ENCODE measurements at regions not wholly inside any gene's neighbourhood (a gene's known extent, or its start where the extent isn't known, plus 50 kb on each side); places are given as distances from the start of the nearest gene placed in this dataset.
A peak's percentile ranks its signal among the peaks of the same experiment; 100 is the strongest.

DNA sequence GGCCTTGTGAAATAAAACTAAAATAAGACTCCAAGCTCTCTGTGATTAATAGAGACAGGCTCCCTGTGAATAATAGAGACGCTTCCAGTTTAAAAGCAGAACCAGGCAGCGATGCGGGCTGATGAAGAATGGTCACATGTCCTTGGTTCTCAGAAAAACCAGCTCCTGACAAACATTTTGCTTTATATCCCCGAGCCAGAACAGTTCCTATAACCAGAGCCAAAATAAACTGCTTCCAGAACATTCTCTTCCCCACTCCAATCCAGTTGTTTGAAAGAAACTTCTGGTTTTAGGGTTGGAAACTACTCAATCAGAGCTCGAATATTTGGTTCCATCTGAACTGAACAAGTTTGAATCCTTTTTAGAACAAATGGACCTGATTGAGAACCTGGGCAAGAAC is 213.7 kb downstream of the TSN start:
- DNase-seq (ENCODE audit: low read depth): no peak

DNA sequence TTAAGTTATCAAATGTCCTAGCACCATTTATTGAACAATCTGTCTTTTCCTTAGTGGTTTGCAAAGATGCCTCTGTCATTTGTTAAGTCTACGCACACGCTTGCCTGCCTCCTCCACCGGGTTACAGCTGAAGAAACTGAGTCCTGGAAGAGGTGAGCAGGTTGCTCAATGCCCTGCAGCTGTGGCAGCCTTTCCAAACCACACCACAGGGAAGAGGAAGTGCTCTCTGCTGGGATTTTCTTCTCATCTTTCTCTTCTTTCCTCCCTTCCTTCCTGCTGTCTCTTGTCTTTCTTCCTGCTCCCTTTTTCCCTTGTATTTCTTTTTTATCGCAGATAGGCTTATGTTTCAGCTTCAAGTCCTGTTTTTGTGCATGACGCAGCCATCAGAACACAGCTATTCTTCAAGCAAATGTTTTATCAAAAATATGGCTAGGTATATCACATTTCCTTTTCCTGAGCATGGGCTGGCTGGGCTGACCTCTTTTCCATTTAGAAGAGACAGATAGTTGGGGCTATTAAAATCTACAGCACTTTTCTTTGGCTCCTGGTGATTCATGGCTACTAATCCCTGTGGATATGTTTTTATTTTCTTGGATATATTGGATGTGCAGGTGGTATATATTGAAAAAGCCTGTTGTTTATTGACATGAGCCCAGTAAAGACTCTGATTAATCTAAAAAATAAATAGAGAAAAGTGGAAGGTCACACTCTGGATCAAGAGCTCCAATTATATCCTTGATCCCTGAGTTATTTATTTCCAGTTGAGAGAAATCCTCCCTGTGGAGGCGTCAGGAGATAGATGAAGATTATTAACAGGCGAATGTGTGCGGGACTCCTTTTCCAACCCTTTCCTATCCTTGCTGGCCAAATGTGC is 214.6 kb downstream of the TSN start:
- no peak for DNase-seq (ENCODE audit: low read depth)

DNA sequence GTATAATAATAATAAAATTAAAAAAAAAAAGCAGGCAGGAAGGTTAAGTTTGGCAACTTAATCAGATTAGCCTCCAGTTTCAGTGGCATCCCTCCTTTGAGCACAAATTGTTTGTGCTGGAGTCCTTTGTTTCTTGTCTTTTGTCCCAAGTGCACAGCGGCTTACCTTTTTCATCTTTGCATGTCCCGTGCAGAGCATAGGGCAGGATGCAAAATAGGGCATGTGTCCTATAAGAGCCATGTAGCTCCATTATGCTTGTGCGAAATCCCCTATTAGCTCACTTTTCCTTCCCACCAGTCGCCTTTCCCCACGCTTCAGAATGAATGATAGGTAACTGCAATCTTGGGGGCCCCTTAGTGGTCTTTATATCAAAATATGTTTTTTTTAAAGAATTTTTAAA is 216.8 kb downstream of the TSN start:
- no peak for DNase-seq (ENCODE audit: low read depth)

DNA sequence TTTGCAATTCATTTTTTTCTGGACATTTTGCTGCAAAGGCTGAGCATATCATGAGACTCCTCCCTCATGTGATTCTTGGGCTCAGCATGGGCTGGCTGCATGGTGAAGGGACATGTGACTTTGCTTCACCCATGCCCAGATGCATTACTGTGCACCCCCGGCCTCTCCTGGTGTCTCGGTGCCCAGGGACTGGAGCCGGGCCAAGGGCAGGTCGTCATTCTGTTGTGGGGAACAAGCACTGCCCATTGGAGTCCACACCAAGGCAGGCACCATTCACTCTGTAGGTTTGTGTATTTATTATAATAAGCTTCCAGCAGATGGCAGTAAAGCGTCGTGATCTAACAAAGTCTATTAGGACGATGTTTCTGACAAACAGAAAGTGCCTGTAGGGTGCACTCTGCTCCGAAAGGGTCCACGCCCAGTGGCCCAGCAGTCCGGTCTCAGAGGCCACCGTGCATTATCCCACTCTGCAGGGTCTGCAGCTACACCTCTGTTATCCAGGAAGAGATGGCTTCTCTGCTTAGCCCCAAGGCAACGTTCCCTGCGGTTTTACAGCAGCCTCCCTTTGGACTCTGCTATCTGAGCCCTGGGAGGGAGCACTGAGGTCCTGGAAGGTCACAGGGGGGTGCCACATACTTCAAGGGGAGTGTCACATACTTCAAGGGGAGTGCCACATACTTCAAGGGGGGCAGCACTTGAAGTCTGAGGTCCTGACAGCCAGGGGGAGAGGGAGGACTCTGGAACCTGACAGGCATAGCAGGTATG is 219.6 kb downstream of the TSN start:
- peak; percentile 67 for DNase-seq (ENCODE audit: low read depth)

DNA sequence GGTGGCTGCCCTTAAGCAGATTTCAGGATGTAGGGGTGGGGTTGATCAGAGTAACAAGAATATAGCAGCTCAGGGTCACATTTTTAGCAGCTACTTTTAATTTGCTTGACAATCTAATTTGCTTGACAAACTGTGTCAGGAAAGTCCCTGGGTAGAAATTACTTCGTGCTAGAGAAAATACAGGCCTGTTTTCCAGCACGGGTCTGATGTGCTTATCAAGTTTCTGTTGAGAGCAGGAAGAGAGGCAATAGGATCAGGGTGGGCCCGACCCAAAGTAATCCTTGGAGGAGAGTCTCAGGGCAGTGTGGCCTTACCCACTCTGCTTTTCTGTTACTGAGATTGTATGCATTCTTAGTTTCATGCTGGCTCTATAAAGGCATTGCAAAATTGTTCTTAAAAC is 221.5 kb downstream of the TSN start:
- no peak for DNase-seq (ENCODE audit: low read depth)

DNA sequence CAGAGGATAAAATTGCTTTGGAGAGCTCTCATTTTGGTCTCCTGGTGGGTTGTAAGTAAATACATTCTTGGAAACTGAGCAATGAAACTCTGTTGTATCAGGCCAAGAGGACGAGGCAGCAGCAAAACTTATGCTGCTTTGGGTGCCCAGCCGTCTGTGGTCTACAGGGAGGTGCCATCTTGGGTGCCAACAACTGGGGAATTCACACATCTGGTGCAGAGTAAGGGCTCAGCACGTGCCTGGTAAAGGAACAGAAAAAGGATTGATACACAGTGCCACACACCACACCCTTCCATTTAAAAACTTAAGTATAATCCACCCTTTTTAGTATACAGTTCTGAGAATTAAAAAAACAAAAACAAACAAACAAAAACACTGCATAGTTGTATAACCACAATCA is 221.9 kb downstream of the TSN start:
- DNase-seq (ENCODE audit: low read depth): no peak

DNA sequence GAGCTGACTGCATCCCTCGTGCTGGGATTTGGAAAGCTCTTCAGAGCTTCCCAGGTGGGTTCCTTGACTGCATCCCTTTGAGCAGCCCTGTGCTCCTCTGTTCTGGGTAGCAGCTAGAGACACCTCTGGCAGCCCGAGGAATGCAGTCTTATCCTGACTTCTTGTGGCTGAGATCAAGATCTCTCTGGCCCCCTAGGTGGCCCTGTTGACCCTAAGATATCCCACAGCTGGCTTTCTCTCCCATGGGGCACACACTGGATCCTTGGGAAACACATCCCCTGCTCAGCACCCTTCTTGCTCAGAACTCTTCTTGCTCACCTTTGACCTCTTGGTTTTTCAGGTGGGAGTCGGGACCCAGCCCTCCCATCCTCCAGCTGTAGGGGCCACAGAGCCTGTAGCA is 237.2 kb downstream of the TSN start:
- no peak for DNase-seq (ENCODE audit: low read depth)

DNA sequence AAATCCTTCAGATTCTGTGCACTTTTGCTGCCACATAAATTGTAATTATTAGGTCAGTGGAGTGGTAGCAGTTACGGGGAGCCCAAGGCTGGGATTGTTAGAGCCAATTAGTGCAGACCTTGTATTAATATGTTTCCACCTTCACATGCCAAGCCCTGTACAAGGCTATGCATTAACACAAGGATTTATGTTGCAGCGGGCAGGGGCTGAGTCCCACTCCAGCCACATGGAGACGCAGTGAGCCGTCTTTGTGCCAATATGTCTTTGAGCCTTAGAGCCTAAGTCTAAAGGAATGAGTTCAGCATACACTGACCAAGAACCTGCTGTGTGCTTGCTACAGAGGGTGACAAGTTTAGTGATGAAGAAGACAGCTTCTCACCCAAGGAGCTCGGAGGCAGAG is 238.2 kb downstream of the TSN start:
- DNase-seq (ENCODE audit: low read depth): no peak

DNA sequence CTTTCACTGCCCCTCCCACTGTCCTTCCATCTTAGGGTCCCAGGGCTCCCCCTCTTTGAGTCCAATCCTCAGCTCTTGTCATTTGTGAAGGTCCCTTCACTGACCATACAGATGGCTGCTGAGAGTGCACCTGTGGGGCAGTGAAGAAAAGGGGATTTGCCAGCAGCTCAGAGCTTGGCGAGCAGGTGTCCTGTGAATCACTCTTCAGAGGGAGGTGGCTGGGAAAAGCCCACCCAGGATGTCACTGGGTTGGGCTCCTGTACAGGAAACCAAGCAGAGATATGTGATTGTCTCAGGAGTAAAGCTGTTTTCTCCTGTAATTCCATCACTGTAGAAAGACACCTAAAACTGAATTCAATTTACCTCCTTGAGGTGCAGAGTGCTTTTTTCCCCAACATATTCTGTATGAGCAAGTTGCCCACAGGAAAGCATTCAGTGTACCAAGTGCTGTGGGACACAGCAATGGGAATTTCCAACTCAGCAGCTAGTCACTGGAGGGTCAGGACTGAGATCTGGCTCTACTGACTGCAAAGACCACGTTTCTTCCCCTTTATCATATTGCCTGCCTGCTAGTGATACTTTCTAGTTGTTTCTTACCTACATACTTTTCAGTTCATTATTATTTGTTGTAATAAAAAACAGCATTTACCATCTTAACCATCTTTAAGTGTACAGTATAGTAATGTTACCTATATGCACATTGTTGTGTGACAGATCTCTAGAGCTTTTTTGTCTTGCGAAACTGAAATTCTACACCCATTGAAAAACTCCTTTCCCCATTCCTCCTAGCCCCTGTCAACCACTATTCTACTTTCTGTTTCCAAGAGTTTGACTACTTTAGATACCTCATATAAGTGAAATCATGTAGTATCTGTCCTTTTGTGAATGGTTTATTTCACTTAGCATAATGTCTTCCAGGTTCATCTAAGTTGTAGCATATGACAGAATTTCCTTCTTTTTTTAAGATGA is 239.1 kb downstream of the TSN start:
- DNase-seq (ENCODE audit: low read depth): no peak

DNA sequence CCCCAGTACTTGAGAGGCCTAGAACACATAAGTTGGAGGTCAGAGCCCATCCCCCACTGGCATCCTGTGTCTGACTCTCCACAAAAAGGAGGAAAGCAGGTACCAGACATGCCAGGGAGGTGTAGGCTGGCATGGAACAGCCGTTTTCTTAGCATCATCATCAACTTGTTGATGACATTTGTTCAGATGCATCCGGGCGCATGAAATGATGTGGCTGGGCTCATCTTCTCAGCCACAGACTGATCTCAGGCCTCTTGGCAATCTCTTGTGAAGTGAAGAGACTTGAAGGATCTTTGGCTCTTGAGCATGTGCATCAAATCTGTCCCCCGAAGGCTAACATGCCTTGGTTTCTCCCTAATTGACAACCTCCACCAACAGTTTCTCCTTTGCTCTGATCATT is 243.3 kb downstream of the TSN start:
- no peak for DNase-seq (ENCODE audit: low read depth)

DNA sequence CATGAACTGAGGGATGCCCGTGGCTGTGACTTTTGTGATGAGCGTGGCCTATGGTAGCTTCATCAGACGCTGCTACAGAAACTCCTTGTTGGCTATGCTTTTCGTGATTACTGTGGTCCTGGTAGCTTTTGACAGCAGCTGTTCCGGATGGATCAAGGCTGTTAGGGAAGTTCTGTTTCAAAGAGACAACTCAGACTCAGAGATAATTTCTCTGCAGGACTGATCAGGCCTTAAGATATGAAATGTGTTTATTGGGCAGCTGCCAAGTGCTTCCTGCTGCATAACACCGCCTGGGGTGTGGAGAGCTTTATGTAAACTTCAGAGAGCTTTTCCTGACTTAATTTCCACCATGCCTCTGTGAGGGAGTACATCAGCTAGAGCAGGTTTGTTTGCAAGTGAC is 243.8 kb downstream of the TSN start:
- peak; percentile 31 for DNase-seq (ENCODE audit: low read depth)

DNA sequence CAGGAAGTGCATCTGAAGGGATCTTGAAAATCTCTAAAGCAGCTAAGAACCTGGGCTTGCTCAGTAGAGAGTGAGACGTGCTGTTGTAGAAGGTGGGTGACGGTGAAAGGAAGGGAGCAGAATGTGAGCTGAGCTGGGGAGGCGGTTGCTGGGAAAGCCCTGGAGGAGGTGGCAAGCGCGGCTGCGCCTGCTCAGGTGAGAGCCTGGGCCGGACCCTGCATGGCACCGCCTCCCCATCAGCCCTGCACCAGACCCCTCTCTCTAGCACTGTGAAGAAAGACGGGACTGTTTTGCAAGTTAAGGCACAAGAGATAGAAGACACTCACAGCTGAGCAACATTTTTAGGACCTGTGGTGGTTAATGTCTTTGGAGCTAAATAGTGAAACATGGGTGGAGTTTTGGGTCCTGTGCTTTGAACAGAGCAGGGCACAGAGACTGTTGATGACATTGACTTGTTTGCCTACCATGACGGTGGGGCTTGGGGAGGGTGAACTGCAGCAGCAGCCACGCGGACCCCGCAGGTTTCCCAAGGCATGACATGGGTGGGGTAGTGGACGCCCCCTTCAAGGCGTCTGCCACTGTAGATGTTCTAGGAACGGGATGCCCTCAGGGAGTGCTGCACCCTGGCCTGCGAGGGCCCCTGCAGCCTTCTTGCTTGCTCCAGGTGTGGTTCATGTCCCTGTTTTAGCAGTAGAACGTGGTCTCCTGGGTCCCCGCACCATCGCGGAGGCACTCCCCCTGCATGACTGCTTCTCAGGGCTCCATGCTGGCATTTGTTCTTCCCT is 245.3 kb downstream of the TSN start:
- DNase-seq (ENCODE audit: low read depth): no peak

DNA sequence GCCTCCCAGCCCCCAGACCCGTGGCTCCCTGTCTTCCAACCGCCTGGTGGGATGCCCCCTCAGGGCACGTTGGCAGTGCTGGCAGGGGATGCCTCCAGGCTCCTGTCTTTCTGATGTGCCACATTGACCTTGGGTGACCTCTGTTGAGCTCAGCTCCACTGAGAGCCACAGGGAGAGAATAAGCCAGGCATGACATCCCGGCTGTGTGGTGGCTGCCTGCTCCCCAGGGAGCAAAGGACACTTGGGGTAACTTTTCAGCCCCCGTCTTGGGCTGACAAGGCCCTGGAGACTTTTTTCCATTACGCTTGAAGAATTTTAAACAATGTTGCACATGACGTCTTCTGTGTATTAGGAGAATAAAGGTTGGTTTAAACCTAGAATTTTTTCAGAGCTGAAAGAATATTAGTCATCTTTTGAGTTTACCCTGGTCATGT is 246.0 kb downstream of the TSN start:
- no peak for DNase-seq (ENCODE audit: low read depth)

DNA sequence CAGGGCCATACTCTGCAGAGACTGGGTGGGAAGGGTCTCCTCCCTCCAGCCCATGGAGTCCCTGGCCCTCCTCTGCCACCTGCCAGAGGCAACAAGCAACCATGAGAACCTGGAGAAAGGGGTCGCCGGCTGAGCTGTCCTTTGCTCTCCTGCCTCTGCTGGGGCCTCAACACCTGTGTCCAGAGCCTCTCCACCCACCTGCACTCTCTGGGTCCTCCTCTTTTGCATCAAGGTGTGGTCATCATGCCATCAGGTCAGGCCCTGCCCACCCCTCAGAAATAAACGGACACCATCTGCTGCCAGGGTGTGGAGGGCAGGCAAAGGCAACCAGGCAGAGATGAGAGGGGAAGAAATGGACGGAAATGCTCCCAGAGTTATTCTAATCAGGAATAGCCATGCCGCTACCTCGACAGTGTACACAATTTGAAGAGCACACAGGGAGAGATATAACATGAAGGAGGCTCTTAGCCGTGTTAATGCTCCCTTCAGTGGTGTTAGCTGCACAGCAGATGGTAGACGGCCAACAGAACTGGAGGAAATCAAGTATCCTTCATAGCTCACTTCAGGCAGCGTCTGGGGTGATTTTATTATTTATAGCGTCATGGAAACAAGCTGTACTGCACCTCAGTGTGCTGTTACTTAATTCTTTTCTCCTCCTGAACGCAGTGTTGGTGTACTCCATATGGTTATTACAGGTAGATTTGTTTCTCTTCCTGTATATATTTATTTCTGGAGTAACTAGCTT is 247.9 kb downstream of the TSN start:
- no peak for DNase-seq (ENCODE audit: low read depth)

DNA sequence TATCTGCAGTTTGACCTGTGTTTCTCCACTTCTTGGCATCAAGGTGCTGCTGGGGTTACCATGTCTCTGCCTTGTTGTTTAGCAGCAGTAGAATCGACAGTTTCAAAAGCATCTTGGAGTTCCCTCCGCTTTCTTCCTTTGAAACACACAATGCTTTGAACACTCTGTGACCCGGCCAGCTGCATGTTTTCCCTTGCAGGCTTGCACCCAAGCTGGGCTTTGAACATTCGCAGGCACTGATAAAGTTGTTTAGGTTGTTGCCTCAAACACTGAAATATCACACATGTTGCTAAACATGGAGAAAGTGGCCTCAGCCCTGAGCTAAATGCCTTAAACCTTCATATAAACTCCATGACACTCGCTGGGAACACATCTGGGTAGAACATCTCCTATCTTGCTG is 251.7 kb downstream of the TSN start:
- DNase-seq (ENCODE audit: low read depth): no peak

DNA sequence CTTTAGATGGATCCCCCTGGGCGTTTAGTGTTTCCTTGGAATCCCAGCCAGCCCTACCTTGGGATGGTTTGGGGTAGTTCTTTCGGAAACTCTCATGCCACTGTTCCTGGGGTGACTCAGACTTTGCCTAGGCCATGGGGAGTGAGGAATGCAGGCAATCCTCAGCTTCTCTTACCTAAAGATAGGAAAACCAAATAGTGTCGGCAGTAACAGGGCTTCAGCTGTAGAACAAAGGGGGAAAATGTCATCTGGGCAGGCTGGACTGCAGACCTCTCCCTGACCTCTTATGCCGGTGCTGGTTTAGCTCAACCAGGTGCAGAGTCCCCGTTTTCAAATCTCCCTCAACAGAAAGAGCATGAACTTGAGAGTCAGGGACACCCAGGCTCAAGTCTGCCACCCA is 252.1 kb downstream of the TSN start:
- no peak for DNase-seq (ENCODE audit: low read depth)

DNA sequence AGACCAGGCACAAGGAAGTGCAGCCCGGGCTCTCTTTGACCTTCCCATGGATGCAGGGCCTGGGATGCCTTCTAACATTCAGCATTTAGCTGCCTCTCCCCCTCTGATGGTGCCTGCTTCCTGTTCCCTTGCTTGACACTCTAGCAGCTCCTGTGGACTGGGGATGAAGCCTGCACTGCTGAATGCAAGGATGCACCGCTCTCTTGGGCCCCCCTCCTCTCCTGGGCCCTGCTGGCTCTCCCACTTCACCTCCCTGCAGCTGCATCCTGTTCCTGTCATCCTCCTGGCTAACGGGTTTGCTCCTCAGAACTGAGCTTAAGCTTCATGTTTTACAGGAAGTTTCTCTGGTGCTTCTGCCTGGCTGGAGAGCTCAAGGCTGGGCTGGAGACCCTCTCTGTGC is 254.1 kb downstream of the TSN start:
- no peak for DNase-seq (ENCODE audit: low read depth)

DNA sequence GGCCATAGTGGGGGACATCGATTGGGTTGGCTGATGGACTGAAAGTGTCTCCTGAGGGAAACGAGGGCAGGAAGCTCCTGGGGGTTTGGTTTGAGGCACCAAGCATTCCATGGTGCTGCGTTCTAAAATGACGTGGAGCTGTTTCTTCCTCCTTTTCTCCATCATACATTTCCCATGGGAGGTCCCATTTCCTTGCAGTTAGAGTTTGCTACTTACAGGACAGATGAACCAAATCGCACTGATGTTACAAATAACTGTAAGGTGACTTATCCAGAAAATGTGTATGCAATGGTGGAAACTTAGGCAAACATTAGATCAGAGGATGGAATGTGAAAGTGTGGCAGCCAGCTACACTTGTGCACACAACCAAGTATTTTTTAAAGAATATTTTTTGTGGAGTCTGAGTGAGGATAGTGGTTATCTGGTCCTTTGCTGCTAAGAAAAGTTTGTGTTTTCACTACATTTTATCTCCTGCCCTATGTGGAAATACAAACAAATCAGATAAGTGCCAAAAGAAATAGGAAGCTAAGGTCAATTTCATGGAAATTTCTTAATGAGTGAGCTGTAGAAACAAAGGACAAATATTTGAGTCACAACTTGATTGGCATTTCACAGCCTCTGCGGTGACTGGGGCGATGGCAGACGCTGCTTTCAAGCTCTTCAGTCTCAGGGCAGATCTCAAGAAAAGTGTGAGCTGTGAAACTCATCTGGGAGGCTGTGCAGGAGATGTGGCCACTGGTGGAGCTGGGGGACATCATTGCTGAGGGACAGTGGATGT is 256.2 kb downstream of the TSN start:
- no peak for DNase-seq (ENCODE audit: low read depth)

DNA sequence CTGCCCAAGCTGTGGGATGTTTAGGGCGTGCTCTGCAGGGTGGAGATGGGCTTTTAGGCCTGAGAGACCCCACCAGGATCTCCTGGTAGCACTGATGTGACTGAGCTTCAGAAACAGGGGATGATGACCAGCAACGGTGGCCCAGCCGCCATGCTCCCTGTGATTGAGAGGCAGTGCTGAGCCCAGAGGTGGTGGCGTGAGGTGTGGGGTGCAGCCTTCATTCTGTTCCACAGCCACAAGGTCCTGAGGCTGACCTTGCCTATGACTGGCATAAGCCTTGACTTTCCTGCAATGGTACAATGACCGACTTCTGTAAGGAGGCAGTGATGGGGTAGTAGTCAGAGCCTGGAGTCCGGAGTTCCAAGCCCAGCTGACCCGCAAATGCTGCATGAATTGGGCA is 263.3 kb downstream of the TSN start:
- DNase-seq (ENCODE audit: low read depth): no peak

DNA sequence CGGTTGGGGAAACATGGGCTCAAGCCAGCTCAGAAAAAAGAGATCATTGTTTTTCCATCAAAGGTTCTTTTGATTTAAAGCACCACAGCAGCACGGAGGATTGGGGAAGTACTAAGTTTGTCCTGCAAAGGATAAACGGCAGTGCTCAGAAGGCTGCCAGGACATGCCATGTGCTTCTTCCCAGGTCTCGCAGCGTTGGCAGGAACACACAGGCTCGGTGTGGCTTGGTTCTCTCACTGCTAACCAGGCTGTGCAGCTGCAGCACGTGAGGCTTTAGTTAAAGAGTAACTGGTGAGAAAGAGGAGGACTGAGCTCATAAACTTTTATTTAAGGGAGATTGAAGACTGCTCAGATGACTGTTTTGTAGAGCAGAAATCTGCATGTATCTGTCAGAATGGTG is 264.3 kb downstream of the TSN start:
- no peak for DNase-seq (ENCODE audit: low read depth)
